H1 (cell line): ENCODE measurements at regions not wholly inside any gene's neighbourhood (a gene's known extent, or its start where the extent isn't known, plus 50 kb on each side); places are given as distances from the start of the nearest gene placed in this dataset.

ENCODE experiments used
- CTCF ChIA-PET: fragments of 300-600 bp; sonication (Branson Sonifier 250); formaldehyde crosslinking; loops from one replicate; lab custom pipeline; 2021; ENCODE audit not compliant: partially characterized antibody; lab: Charles Lee
- POLR2A ChIA-PET: fragments of 300-600 bp; sonication (Branson Sonifier 250); formaldehyde crosslinking; loops from one replicate; lab custom pipeline; 2021; ENCODE audit warnings: inconsistent platforms; ENCODE audit not compliant: partially characterized antibody; lab: Charles Lee
- DNase-seq, 2 experiments: peaks; one replicate each; pipeline versions ENCODE4 v3.0.0 to v3.0.0-alpha.2; 2010 to 2022; ENCODE audit warnings: low spot score in 2 of 2, low read depth in 1 of 2, mixed read lengths in 1 of 2
- FAIRE-seq: peaks from 2 replicates; lab custom pipeline; 2011; peaks lifted over from hg19 to GRCh38; lab: Jason Lieb, UNC
- H2AFZ ChIP-seq: 2 replicates; pipeline ENCODE4 v1.8.1; 2012; ENCODE audit warnings: low read length, inconsistent platforms
- H2AK5ac ChIP-seq: 2 replicates; pipeline ENCODE4 v1.6.1; 2013; ENCODE audit warnings: low read depth, low read length
- H2BK120ac ChIP-seq: replicated peaks from 2 replicates; pipeline ENCODE3; 2013; ENCODE audit warnings: low read depth, low read length, inconsistent platforms
- H2BK12ac ChIP-seq: 2 replicates; pipeline ENCODE4 v1.6.1; 2013; ENCODE audit warnings: low read depth, low read length
- H2BK15ac ChIP-seq: 2 replicates; pipeline ENCODE4 v1.6.1; 2013; ENCODE audit warnings: low read length
- H2BK20ac ChIP-seq: 2 replicates; pipeline ENCODE4 v1.6.1; 2013; ENCODE audit warnings: low read length
- H2BK5ac ChIP-seq: 2 replicates; pipeline ENCODE4 v1.6.1; 2013; ENCODE audit warnings: low read depth, low read length
- H3K14ac ChIP-seq: 2 replicates; pipeline ENCODE4 v1.6.1; 2013; ENCODE audit warnings: inconsistent platforms; ENCODE audit not compliant: insufficient read length
- H3K18ac ChIP-seq: 2 replicates; pipeline ENCODE4 v1.6.1; 2013; ENCODE audit warnings: low read length; ENCODE audit errors: extremely low read depth
- H3K23ac ChIP-seq: 2 replicates; pipeline ENCODE4 v1.6.1; 2013; ENCODE audit warnings: inconsistent platforms; ENCODE audit not compliant: insufficient read length
- H3K23me2 ChIP-seq: 2 replicates; pipeline ENCODE4 v1.6.1; 2013; ENCODE audit warnings: low read depth, low read length
- H3K27ac ChIP-seq: 2 replicates; pipeline ENCODE4 v1.6.1; 2011; ENCODE audit warnings: low read depth, low read length, inconsistent platforms
- H3K27me3 ChIP-seq, 4 experiments: replicated peaks in 1 of 4; 1 replicate in 1 of 4; 2 replicates in 3 of 4; pipeline versions ENCODE4 v1.6.1 to v1.8.1; 2011 to 2013; ENCODE audit warnings: low read length in 3 of 4, mild to moderate bottlenecking in 3 of 4, inconsistent platforms in 2 of 4, mixed read lengths in 2 of 4, moderate library complexity in 1 of 4; ENCODE audit not compliant: control insufficient read depth in 3 of 4, insufficient read depth in 3 of 4; ENCODE audit errors: extremely low read depth in 1 of 4
- H3K36me3 ChIP-seq, 4 experiments: 2 replicates each; pipeline versions ENCODE4 v1.6.1 to v1.8.1; 2011 to 2013; ENCODE audit warnings: mild to moderate bottlenecking in 4 of 4, low read length in 3 of 4, moderate library complexity in 2 of 4, control low read depth in 1 of 4, inconsistent platforms in 1 of 4; ENCODE audit not compliant: insufficient read depth in 4 of 4, control insufficient read depth in 2 of 4
- H3K4ac ChIP-seq: replicated peaks from 2 replicates; pipeline ENCODE3; 2013; ENCODE audit warnings: low read length, low read depth, mixed read lengths, inconsistent platforms; ENCODE audit not compliant: insufficient read length
- H3K4me1 ChIP-seq, 4 experiments: replicated peaks in 1 of 4; 1 replicate in 1 of 4; 2 replicates in 3 of 4; pipeline versions ENCODE4 v1.6.1 to v1.8.1; 2011 to 2013; ENCODE audit warnings: low read length in 3 of 4, inconsistent platforms in 2 of 4, mixed read lengths in 1 of 4; ENCODE audit not compliant: insufficient read depth in 4 of 4, control insufficient read depth in 3 of 4
- H3K4me2 ChIP-seq, 2 experiments: 2 replicates each; pipeline versions ENCODE4 v1.6.1 to v1.8.1; 2011 to 2013; ENCODE audit warnings: low read depth in 2 of 2, low read length in 2 of 2, control low read depth in 1 of 2, inconsistent platforms in 1 of 2, mild to moderate bottlenecking in 1 of 2; ENCODE audit not compliant: insufficient read depth in 1 of 2
- H3K4me3 ChIP-seq, 4 experiments: fragments of 200-600, 300-600 bp in 1 of 4; sonication (generic), shearing (Covaris generic), sonication (Bioruptor Twin) in 1 of 4; 2 replicates each; pipeline versions ENCODE4 v1.5.1 to v1.8.1; 2011 to 2016; ENCODE audit warnings: low read length in 4 of 4, low read depth in 3 of 4, control low read depth in 2 of 4, inconsistent platforms in 2 of 4, mild to moderate bottlenecking in 2 of 4, mixed read lengths in 1 of 4, moderate library complexity in 1 of 4; ENCODE audit not compliant: insufficient read depth in 2 of 4; ENCODE audit errors: extremely low read depth in 1 of 4
- H3K56ac ChIP-seq: replicated peaks from 2 replicates; pipeline ENCODE3; 2013; ENCODE audit warnings: low read depth, mild to moderate bottlenecking, mixed read lengths, low read length, inconsistent platforms; ENCODE audit not compliant: insufficient read length
- H3K79me1 ChIP-seq: 2 replicates; pipeline ENCODE4 v1.6.1; 2013; ENCODE audit warnings: low read depth, low read length, control low read depth
- H3K79me2 ChIP-seq, 2 experiments: 2 replicates each; pipeline versions ENCODE4 v1.6.1 to v1.8.1; 2012 to 2013; ENCODE audit warnings: low read length in 2 of 2, mild to moderate bottlenecking in 2 of 2, inconsistent platforms in 1 of 2; ENCODE audit not compliant: insufficient read depth in 2 of 2, control insufficient read depth in 1 of 2
- H3K9ac ChIP-seq, 4 experiments: replicated peaks in 1 of 4; 1 replicate in 1 of 4; 2 replicates in 3 of 4; pipeline versions ENCODE4 v1.6.1 to v1.8.1; 2011 to 2013; ENCODE audit warnings: low read depth in 3 of 4, low read length in 3 of 4, control low read depth in 2 of 4, mild to moderate bottlenecking in 2 of 4, moderate library complexity in 2 of 4, inconsistent platforms in 1 of 4; ENCODE audit errors: extremely low read depth in 1 of 4
- H3K9me3 ChIP-seq, 2 experiments: 2 replicates each; pipeline versions ENCODE4 v1.6.1 to v1.8.1; 2012 to 2013; ENCODE audit warnings: mild to moderate bottlenecking in 2 of 2, moderate library complexity in 2 of 2, control low read depth in 1 of 2, inconsistent platforms in 1 of 2, low read depth in 1 of 2, low read length in 1 of 2, mixed read lengths in 1 of 2; ENCODE audit not compliant: insufficient read depth in 2 of 2
- H4K20me1 ChIP-seq, 2 experiments: replicated peaks in 1 of 2; 2 replicates each; pipeline versions ENCODE3 to v1.8.1; 2011 to 2013; ENCODE audit warnings: inconsistent platforms in 2 of 2, low read length in 2 of 2, mild to moderate bottlenecking in 1 of 2; ENCODE audit not compliant: insufficient read depth in 2 of 2, control insufficient read depth in 1 of 2
- H4K5ac ChIP-seq: 2 replicates; pipeline ENCODE4 v1.6.1; 2013; ENCODE audit warnings: low read length, low read depth, mixed read lengths, inconsistent platforms; ENCODE audit not compliant: insufficient read length
- H4K8ac ChIP-seq: 2 replicates; pipeline ENCODE4 v1.8.0; 2013; ENCODE audit warnings: mild to moderate bottlenecking, moderate library complexity, low read length, inconsistent platforms; ENCODE audit not compliant: insufficient read depth; ENCODE audit errors: extremely low read depth
- H4K91ac ChIP-seq: replicated peaks from 2 replicates; pipeline ENCODE3; 2013; ENCODE audit warnings: low read length, mixed read lengths, inconsistent platforms; ENCODE audit not compliant: insufficient read length
- KDM5A ChIP-seq: fragments of 200-600 bp; IDR thresholded peaks from 2 replicates; pipeline ENCODE4 v1.7.1; 2012; ENCODE audit warnings: mild to moderate bottlenecking, low read length, inconsistent platforms, mixed read lengths
- MAFK ChIP-seq: IDR thresholded peaks from 2 replicates; pipeline ENCODE4 v1.6.1; 2012; ENCODE audit warnings: low read depth, mild to moderate bottlenecking, improper control_type of control experiment, low read length
- NANOG ChIP-seq: IDR thresholded peaks from 2 replicates; pipeline ENCODE4 v1.6.1; 2011; ENCODE audit warnings: low read length, low read depth, mild to moderate bottlenecking, inconsistent platforms; ENCODE audit not compliant: insufficient read depth, poor library complexity, severe bottlenecking
- SIRT6 ChIP-seq: IDR thresholded peaks from one replicate; pipeline ENCODE4 v1.7.1; 2012; ENCODE audit warnings: low read length, inconsistent platforms
- SP1 ChIP-seq: IDR thresholded peaks from 2 replicates; pipeline ENCODE4 v1.6.1; 2011; ENCODE audit warnings: low read depth, low read length
- SP2 ChIP-seq: IDR thresholded peaks from 2 replicates; pipeline ENCODE4 v1.6.1; 2012; ENCODE audit warnings: mild to moderate bottlenecking, low read length, inconsistent platforms
- SUZ12 ChIP-seq: fragments of 200-600 bp; sonication (generic); IDR thresholded peaks from 2 replicates; pipeline ENCODE4 v1.6.1; 2012; ENCODE audit warnings: mild to moderate bottlenecking, inconsistent platforms, low read length, moderate library complexity, mixed read lengths
- WGBS, 2 experiments: shearing (Covaris generic) in 1 of 2; methylation state at CpG; one replicate each; pipeline versions ENCODE4 v1.1.6 to v1.1.7; 2013 to 2015; ENCODE audit warnings: low lambda C conversion rate in 2 of 2, mixed read lengths in 2 of 2, inconsistent platforms in 1 of 2, low coverage in 1 of 2, missing lambda C conversion rate in 1 of 2; ENCODE audit not compliant: insufficient replicate concordance in 2 of 2, insufficient coverage in 1 of 2, insufficient read length in 1 of 2; ENCODE audit errors: extremely low coverage in 1 of 2, missing lambda C conversion rate in 1 of 2; 5-methylcytosine and 5-hydroxymethylcytosine counted together
- TF ChIP-seq, protein P1 (sequence below): IDR thresholded peaks from 2 replicates; pipeline ENCODE4 v1.6.1; 2012; ENCODE audit warnings: inconsistent platforms

DNA sequence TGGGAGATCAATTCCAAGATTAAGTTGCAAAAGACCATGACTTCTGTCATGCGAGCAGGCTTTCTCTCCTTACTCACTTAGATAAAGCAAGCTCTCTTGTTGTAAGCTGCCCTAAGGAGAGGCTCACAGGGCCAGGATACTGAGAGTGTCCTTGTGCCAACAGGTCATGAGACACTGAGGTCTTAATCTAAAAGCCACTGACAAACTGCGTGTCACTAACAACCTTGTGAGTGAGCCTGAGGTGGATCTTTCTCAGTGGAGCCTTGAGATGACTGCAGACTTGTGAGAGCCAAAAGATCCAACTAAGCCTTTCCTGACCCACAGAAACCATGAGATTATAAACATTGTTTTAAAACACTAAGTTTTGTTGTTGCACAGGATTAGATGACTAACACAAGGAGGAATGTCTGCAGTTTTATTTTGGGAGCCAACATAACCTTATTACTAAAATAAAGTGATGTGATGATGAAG is 170.5 kb downstream of the SLC39A8 start:
- no peak overlapping the region for H2AK5ac ChIP-seq
- H4K8ac ChIP-seq = no peak overlapping the region
- no peak overlapping the region for H2BK20ac ChIP-seq
- no peaks in the 10 kb centered on the region for H3K4me1 ChIP-seq
- H4K20me1 ChIP-seq = no peaks in the 10 kb centered on the region
- H3K36me3 ChIP-seq = no peaks in the 10 kb centered on the region
- no peak overlapping the region for H4K5ac ChIP-seq
- no peak overlapping the region for H3K56ac ChIP-seq
- DNase-seq = no peak
- H3K9me3 ChIP-seq = no peaks in the 10 kb centered on the region
- H3K79me2 ChIP-seq = no peaks in the 10 kb centered on the region
- H2BK12ac ChIP-seq = no peak overlapping the region
- no peak overlapping the region for H3K18ac ChIP-seq
- CTCF ChIA-PET = no interaction called here
- POLR2A ChIA-PET = no interaction called here
- H2BK5ac ChIP-seq = no peak overlapping the region
- no peaks in the 10 kb centered on the region for H3K27me3 ChIP-seq
- no peak for FAIRE-seq
- whole genome bisulfite sequencing, 2 experiments = 93% methylated on average over 2 of the region's 2 CpGs; no CpG with 5 or more reads in 1 of the 2 experiments
- no peaks in the 10 kb centered on the region; the same call in 1 of the 2 replicates for H3K23me2 ChIP-seq
- H3K79me1 ChIP-seq = no peaks in the 10 kb centered on the region
- no peak overlapping the region for H4K91ac ChIP-seq
- H3K14ac ChIP-seq = no peak overlapping the region
- H3K4me2 ChIP-seq = no peak overlapping the region
- TF ChIP-seq NANOG = no peak
- no peak for TF ChIP-seq SP2
- TF ChIP-seq KDM5A = no peak
- TF ChIP-seq SUZ12 = no peak
- no peak for TF ChIP-seq MAFK
- TF ChIP-seq SP1 = no peak
- TF ChIP-seq, protein P1, sequence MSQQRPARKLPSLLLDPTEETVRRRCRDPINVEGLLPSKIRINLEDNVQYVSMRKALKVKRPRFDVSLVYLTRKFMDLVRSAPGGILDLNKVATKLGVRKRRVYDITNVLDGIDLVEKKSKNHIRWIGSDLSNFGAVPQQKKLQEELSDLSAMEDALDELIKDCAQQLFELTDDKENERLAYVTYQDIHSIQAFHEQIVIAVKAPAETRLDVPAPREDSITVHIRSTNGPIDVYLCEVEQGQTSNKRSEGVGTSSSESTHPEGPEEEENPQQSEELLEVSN = no peak
- no peak for TF ChIP-seq SIRT6
- no peak overlapping the region for H3K27ac ChIP-seq
- H2BK120ac ChIP-seq = no peak overlapping the region
- H3K23ac ChIP-seq = no peak overlapping the region
- peak overlapping the region; percentile 85 for H2AFZ ChIP-seq
- H2BK15ac ChIP-seq = no peak overlapping the region
- H3K4me3 ChIP-seq = no peak overlapping the region
- no peak overlapping the region for H3K4ac ChIP-seq
- H3K9ac ChIP-seq = no peak overlapping the region
